Glutamatergic neuron (in vitro differentiated cells): ENCODE measurements at regions not wholly inside any gene's neighbourhood (a gene's known extent, or its start where the extent isn't known, plus 50 kb on each side); places are given as distances from the start of the nearest gene placed in this dataset.

Source experiments
- DNase-seq: peaks from one replicate; pipeline ENCODE4 v3.0.0; 2022
- H3K27ac Mint-ChIP-seq: one replicate; pipeline ENCODE4 v1.8.0; 2020; ENCODE audit warnings: mild to moderate bottlenecking, mixed read lengths, inconsistent platforms; ENCODE audit not compliant: unreplicated experiment
- H3K27me3 Mint-ChIP-seq: one replicate; pipeline ENCODE4 v1.8.0; 2020; ENCODE audit warnings: mild to moderate bottlenecking, moderate library complexity, mixed read lengths, inconsistent platforms; ENCODE audit not compliant: unreplicated experiment
- H3K36me3 Mint-ChIP-seq: one replicate; pipeline ENCODE4 v1.8.0; 2020; ENCODE audit warnings: mild to moderate bottlenecking, mixed read lengths, inconsistent platforms; ENCODE audit not compliant: unreplicated experiment
- H3K4me1 Mint-ChIP-seq: one replicate; pipeline ENCODE4 v1.8.0; 2020; ENCODE audit warnings: mild to moderate bottlenecking, low read depth, mixed read lengths, inconsistent platforms; ENCODE audit not compliant: unreplicated experiment
- H3K4me3 Mint-ChIP-seq: one replicate; pipeline ENCODE4 v1.8.0; 2020; ENCODE audit warnings: mild to moderate bottlenecking, mixed read lengths, inconsistent platforms; ENCODE audit not compliant: unreplicated experiment
- H3K9me3 Mint-ChIP-seq: one replicate; pipeline ENCODE4 v1.8.0; 2020; ENCODE audit warnings: mild to moderate bottlenecking, moderate library complexity, mixed read lengths, inconsistent platforms; ENCODE audit not compliant: unreplicated experiment
- TF ChIP-seq, protein P1 (sequence below): fragments of 200-600 bp; sonication (generic); IDR thresholded peaks from one replicate; pipeline ENCODE4 v1.5.0; 2021; ENCODE audit not compliant: partially characterized antibody, unreplicated experiment

GRCh38 chr3:22714749-22715148 lies 488.4 kb upstream of the UBE2E2 start:
- H3K4me1 Mint-ChIP-seq, result no peaks in the 10 kb centered on the region
- H3K36me3 Mint-ChIP-seq, result peaks cover 5% of the 10 kb centered on the region
- no peak overlapping the region for H3K27ac Mint-ChIP-seq
- H3K4me3 Mint-ChIP-seq, result no peak overlapping the region
- H3K9me3 Mint-ChIP-seq, result peaks cover 1% of the 10 kb centered on the region
- no peaks in the 10 kb centered on the region for H3K27me3 Mint-ChIP-seq
- TF ChIP-seq, protein P1, sequence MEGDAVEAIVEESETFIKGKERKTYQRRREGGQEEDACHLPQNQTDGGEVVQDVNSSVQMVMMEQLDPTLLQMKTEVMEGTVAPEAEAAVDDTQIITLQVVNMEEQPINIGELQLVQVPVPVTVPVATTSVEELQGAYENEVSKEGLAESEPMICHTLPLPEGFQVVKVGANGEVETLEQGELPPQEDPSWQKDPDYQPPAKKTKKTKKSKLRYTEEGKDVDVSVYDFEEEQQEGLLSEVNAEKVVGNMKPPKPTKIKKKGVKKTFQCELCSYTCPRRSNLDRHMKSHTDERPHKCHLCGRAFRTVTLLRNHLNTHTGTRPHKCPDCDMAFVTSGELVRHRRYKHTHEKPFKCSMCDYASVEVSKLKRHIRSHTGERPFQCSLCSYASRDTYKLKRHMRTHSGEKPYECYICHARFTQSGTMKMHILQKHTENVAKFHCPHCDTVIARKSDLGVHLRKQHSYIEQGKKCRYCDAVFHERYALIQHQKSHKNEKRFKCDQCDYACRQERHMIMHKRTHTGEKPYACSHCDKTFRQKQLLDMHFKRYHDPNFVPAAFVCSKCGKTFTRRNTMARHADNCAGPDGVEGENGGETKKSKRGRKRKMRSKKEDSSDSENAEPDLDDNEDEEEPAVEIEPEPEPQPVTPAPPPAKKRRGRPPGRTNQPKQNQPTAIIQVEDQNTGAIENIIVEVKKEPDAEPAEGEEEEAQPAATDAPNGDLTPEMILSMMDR, result no peak
- DNase-seq, result no peak

DNA sequence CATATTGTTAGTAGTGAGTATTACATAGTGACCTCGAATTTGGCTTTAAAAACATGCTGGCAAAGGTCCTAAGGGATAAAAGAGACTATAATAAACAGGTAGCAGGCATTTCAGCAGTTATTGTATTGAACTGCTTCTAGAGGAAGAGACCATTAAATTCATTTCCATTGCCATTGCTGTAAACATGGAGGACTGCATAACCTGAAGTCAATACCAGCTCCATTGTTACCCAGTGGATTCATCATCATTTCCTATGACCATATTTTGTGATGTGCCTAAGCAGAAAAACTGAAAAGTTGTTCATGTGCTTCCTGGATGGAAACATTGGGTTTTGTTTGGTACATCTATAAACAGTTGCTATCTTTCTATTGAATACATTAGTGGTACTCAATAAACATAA lies 482.5 kb upstream of the UBE2E2 start:
- H3K36me3 Mint-ChIP-seq, result no peaks in the 10 kb centered on the region
- H3K4me1 Mint-ChIP-seq, result no peaks in the 10 kb centered on the region
- no peaks in the 10 kb centered on the region for H3K9me3 Mint-ChIP-seq
- no peak for DNase-seq
- H3K27me3 Mint-ChIP-seq, result no peaks in the 10 kb centered on the region
- H3K4me3 Mint-ChIP-seq, result no peak overlapping the region
- TF ChIP-seq, protein P1, result no peak
- no peak overlapping the region for H3K27ac Mint-ChIP-seq

- H3K27me3 Mint-ChIP-seq, result no peaks in the 10 kb centered on the region
- no peaks in the 10 kb centered on the region for H3K36me3 Mint-ChIP-seq
- H3K27ac Mint-ChIP-seq, result no peak overlapping the region
- TF ChIP-seq, protein P1, result no peak
- no peak for DNase-seq
- H3K4me1 Mint-ChIP-seq, result no peaks in the 10 kb centered on the region
- H3K9me3 Mint-ChIP-seq, result no peaks in the 10 kb centered on the region
- no peak overlapping the region for H3K4me3 Mint-ChIP-seq
Measured at GRCh38 chr3:22724420-22724819, 478.7 kb upstream of the UBE2E2 start.

DNA sequence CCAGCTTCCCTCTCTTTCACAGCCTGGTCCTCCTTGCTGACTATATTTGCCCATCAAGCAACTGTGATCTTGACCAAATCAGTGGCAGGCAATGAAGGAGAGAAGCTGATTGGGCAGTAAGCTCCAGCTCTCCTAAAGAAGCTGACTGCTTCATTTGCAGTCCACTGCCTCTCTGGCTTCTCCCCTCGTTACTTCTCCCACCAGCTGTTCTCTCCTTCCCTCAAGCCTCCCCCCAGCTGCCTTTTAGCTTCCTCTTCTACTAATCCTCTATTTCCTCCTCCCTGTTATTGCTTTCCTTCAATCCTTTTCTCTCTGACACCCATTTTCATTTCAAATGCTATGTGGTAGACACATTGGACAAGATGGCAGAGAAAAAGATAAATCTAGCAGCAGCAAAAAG lies 474.7 kb upstream of the UBE2E2 start:
- H3K36me3 Mint-ChIP-seq, result no peaks in the 10 kb centered on the region
- no peak for DNase-seq
- H3K9me3 Mint-ChIP-seq, result no peaks in the 10 kb centered on the region
- H3K4me3 Mint-ChIP-seq, result no peak overlapping the region
- TF ChIP-seq, protein P1, result no peak
- H3K27ac Mint-ChIP-seq, result no peak overlapping the region
- H3K27me3 Mint-ChIP-seq, result no peaks in the 10 kb centered on the region
- no peaks in the 10 kb centered on the region for H3K4me1 Mint-ChIP-seq

DNA sequence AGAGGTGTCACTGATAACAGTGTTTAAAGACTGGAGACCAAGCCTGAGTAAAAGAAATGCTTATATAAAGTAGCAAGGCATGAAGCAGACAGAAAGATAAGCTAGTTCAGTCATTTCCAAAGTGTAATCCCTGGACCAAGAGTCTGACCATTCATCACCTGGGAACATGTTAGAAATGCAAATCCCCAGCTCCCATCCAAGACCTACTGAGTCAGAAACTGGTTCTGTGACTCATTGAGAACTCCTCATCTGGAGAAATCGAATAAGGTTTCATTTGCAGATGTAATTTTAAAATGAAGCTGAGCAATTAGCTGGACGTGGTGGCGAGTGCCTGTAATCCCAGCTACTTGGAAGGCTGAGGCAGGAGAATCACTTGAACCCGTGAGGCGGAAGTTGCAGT lies 473.9 kb upstream of the UBE2E2 start:
- no peak for DNase-seq
- Mint-ChIP-seq H3K27me3 (no peaks in the 10 kb centered on the region), H3K4me3 (no peak overlapping the region), H3K9me3 (no peaks in the 10 kb centered on the region), H3K27ac (no peak overlapping the region), H3K4me1 (no peaks in the 10 kb centered on the region), H3K36me3 (no peaks in the 10 kb centered on the region)
- TF ChIP-seq, protein P1, result no peak
